B cell (primary cell): ENCODE measurements at regions not wholly inside any gene's neighbourhood (a gene's known extent, or its start where the extent isn't known, plus 50 kb on each side); places are given as distances from the start of the nearest gene placed in this dataset.

Experiments
- ATAC-seq: fragments of 200-7000 bp; cut with Tn5 transposase; one replicate; pipeline ENCODE4 v1.10.0; 2021; ENCODE audit warnings: low read depth, mild to moderate bottlenecking, moderate number of reproducible peaks, moderate library complexity
- CTCF ChIA-PET: fragments of 350-600 bp; sonication (Branson Sonifier 250); formaldehyde crosslinking; loops from one replicate; lab custom pipeline; 2021; ENCODE audit warnings: antibody characterized with exemption, inconsistent platforms; lab: Charles Lee
- POLR2A ChIA-PET: fragments of 350-600 bp; sonication (Branson Sonifier 250); formaldehyde crosslinking; loops from one replicate; lab custom pipeline; 2021; ENCODE audit warnings: antibody characterized with exemption; lab: Charles Lee
- DNase-seq: peaks from one replicate; pipeline ENCODE4 v3.0.0; 2013
- H2AFZ ChIP-seq: 2 replicates; pipeline ENCODE4 v1.6.1; 2012; ENCODE audit warnings: mild to moderate bottlenecking, low read depth, low read length; ENCODE audit not compliant: insufficient read depth, poor library complexity, severe bottlenecking
- H3K27ac ChIP-seq, 2 donors: 1 replicate in 1 of 2; 2 replicates in 1 of 2; pipeline ENCODE4 v1.5.1; 2012 to 2013; ENCODE audit warnings: low read length in 2 of 2, mild to moderate bottlenecking in 2 of 2, moderate library complexity in 1 of 2
- H3K27me3 ChIP-seq, 4 experiments: fragments of 200-600 bp in 1 of 4; sonication (generic) in 1 of 4; replicated peaks in 1 of 4; 1 replicate in 2 of 4; 2 replicates in 2 of 4; pipeline versions ENCODE4 v1.6.1 to v1.7.0; 2013 to 2016; ENCODE audit warnings: low read length in 3 of 4, mild to moderate bottlenecking in 2 of 4, mixed read lengths in 1 of 4, moderate library complexity in 1 of 4; ENCODE audit not compliant: insufficient read depth in 4 of 4, control insufficient read depth in 3 of 4; ENCODE audit errors: control extremely low read depth in 1 of 4
- H3K36me3 ChIP-seq, 2 experiments: replicated peaks in 1 of 2; 1 replicate in 1 of 2; 2 replicates in 1 of 2; pipeline versions ENCODE4 v1.6.1 to v1.7.1; 2013; ENCODE audit warnings: low read length in 1 of 2; ENCODE audit not compliant: insufficient read depth in 2 of 2, control insufficient read depth in 1 of 2; ENCODE audit errors: control extremely low read depth in 1 of 2, extremely low read depth in 1 of 2
- H3K4me1 ChIP-seq, 2 donors: fragments of 200-600 bp in 1 of 2; sonication (generic) in 1 of 2; 1 replicate in 1 of 2; 2 replicates in 1 of 2; pipeline versions ENCODE4 v1.5.1 to v1.6.1; 2013 to 2017; ENCODE audit warnings: low read length in 2 of 2; ENCODE audit not compliant: control insufficient read depth in 2 of 2, insufficient read depth in 2 of 2
- H3K4me2 ChIP-seq: replicated peaks from 2 replicates; pipeline ENCODE3; 2012; ENCODE audit warnings: mild to moderate bottlenecking, low read depth, low read length; ENCODE audit not compliant: poor library complexity, severe bottlenecking
- H3K4me3 ChIP-seq, 5 experiments: fragments of 200-600 bp in 1 of 5; sonication (generic) in 1 of 5; 1 replicate in 3 of 5; 2 replicates in 2 of 5; pipeline versions ENCODE4 v1.5.1 to v1.7.0; 2011 to 2016; ENCODE audit warnings: low read length in 4 of 5, mild to moderate bottlenecking in 4 of 5, low read depth in 2 of 5, control low read depth in 1 of 5, moderate library complexity in 1 of 5; ENCODE audit not compliant: insufficient read depth in 1 of 5; ENCODE audit errors: control extremely low read depth in 1 of 5, extremely low read depth in 1 of 5
- H3K79me2 ChIP-seq: fragments of 200-600 bp; sonication (generic); one replicate; pipeline ENCODE4 v1.6.0; 2016; ENCODE audit warnings: low read length; ENCODE audit not compliant: control insufficient read depth, insufficient read depth
- H3K9ac ChIP-seq: fragments of 200-600 bp; sonication (generic); 2 replicates; pipeline ENCODE4 v1.6.1; 2017; ENCODE audit warnings: mild to moderate bottlenecking, low read length, moderate library complexity
- H3K9me3 ChIP-seq, 3 donors: one replicate each; pipeline versions ENCODE4 v1.6.1 to v1.7.1; 2013; ENCODE audit warnings: low read length in 2 of 3; ENCODE audit not compliant: control insufficient read depth in 2 of 3, insufficient read depth in 1 of 3; ENCODE audit errors: control extremely low read depth in 1 of 3
- H4K20me1 ChIP-seq: 2 replicates; pipeline ENCODE4 v1.6.0; 2012; ENCODE audit warnings: mild to moderate bottlenecking, low read length; ENCODE audit not compliant: insufficient read depth, control insufficient read depth, poor library complexity, severe bottlenecking
- H3K27ac Mint-ChIP-seq: one replicate; pipeline ENCODE4 v1.8.0; 2021; ENCODE audit warnings: mixed read lengths
- H3K27me3 Mint-ChIP-seq: one replicate; pipeline ENCODE4 v1.8.0; 2021; ENCODE audit warnings: mixed read lengths
- H3K4me1 Mint-ChIP-seq: one replicate; pipeline ENCODE4 v1.8.0; 2021; ENCODE audit warnings: mixed read lengths
- H3K4me3 Mint-ChIP-seq: one replicate; pipeline ENCODE4 v1.8.0; 2021; ENCODE audit warnings: mixed read lengths
- H3K9me3 Mint-ChIP-seq: one replicate; pipeline ENCODE4 v1.8.0; 2022; ENCODE audit warnings: mixed read lengths; ENCODE audit not compliant: insufficient read depth
- CTCF ChIP-seq: fragments of 200-600 bp; IDR thresholded peaks from one replicate; pipeline ENCODE4 v1.8.0; 2022; ENCODE audit warnings: antibody characterized with exemption, mild to moderate bottlenecking
- EZH2 ChIP-seq: IDR thresholded peaks from 2 replicates; pipeline ENCODE4 v1.6.1; 2012; ENCODE audit warnings: borderline replicate concordance, low read depth, mild to moderate bottlenecking, moderate library complexity, low read length; ENCODE audit not compliant: insufficient read depth, poor library complexity, severe bottlenecking
- WGBS: methylation state at CpG from one replicate; pipeline ENCODE4 v1.1.5; 2013; ENCODE audit warnings: missing lambda C conversion rate; ENCODE audit not compliant: insufficient coverage; 5-methylcytosine and 5-hydroxymethylcytosine counted together
- intact Hi-C: fragments of 100-400 bp; cut with micrococcal nuclease; formaldehyde crosslinking; loops from one replicate; pipeline ENCODE4 v1.10.0; 2022

- Histone ChIP-seq H3K4me1 (no peaks in the 10 kb centered on the region), H3K27me3 (no peaks in the 10 kb centered on the region), H3K4me3 (no peak overlapping the region), H3K79me2 (no peaks in the 10 kb centered on the region), H3K4me2 (no peak overlapping the region), H3K9ac (no peak overlapping the region), H2AFZ (no peak overlapping the region), H3K27ac (no peak overlapping the region), H3K9me3 (no peaks in the 10 kb centered on the region), H3K36me3 (no peaks in the 10 kb centered on the region), H4K20me1 (no peaks in the 10 kb centered on the region)
- CTCF ChIA-PET = no interaction called here
- no CpG with 5 or more reads among the region's 3 CpGs for WGBS
- H3K27ac Mint-ChIP-seq = no peak overlapping the region
- intact Hi-C loops = no loop called here
- no peak overlapping the region for H3K4me3 Mint-ChIP-seq
- TF ChIP-seq CTCF (no peak), EZH2 (no peak)
- no peaks in the 10 kb centered on the region for H3K4me1 Mint-ChIP-seq
- DNase-seq (no peak), ATAC-seq (no peak)
- POLR2A ChIA-PET = no interaction called here
- H3K9me3 Mint-ChIP-seq = no peaks in the 10 kb centered on the region
- H3K27me3 Mint-ChIP-seq = peaks cover 4% of the 10 kb centered on the region
These were observed 338.4 kb upstream of the CITED2 start for GRCh38 chr6:139712830-139713229.

- Histone ChIP-seq H3K27ac (no peak overlapping the region), H3K27me3 (no peaks in the 10 kb centered on the region), H3K4me1 (no peaks in the 10 kb centered on the region), H3K79me2 (no peaks in the 10 kb centered on the region), H2AFZ (no peak overlapping the region), H3K4me3 (no peak overlapping the region), H3K4me2 (no peak overlapping the region), H4K20me1 (no peaks in the 10 kb centered on the region), H3K9ac (no peak overlapping the region), H3K36me3 (no peaks in the 10 kb centered on the region), H3K9me3 (no peaks in the 10 kb centered on the region)
- no peak for DNase-seq
- TF ChIP-seq EZH2 (no peak), CTCF (no peak)
- Mint-ChIP-seq H3K4me1 (no peaks in the 10 kb centered on the region), H3K27me3 (peaks cover 4% of the 10 kb centered on the region), H3K9me3 (no peaks in the 10 kb centered on the region), H3K27ac (no peak overlapping the region), H3K4me3 (no peak overlapping the region)
- intact Hi-C loops = no loop called here
- CTCF ChIA-PET = no interaction called here
- POLR2A ChIA-PET = no interaction called here
- no CpG with 5 or more reads among the region's 2 CpGs for WGBS
- ATAC-seq = no peak
These were observed 337.5 kb upstream of the CITED2 start for GRCh38 chr6:139711804-139712585.
